GM18502 (cell line): ENCODE measurements at regions not wholly inside any gene's neighbourhood (a gene's known extent, or its start where the extent isn't known, plus 50 kb on each side); places are given as distances from the start of the nearest gene placed in this dataset.

Experiments used
- ATAC-seq: cut with Tn5 transposase; IDR thresholded peaks from one replicate; pipeline ENCODE4 v1.9.1; 2021; ENCODE audit warnings: mild to moderate bottlenecking; ENCODE audit not compliant: unreplicated experiment, poor library complexity

DNA sequence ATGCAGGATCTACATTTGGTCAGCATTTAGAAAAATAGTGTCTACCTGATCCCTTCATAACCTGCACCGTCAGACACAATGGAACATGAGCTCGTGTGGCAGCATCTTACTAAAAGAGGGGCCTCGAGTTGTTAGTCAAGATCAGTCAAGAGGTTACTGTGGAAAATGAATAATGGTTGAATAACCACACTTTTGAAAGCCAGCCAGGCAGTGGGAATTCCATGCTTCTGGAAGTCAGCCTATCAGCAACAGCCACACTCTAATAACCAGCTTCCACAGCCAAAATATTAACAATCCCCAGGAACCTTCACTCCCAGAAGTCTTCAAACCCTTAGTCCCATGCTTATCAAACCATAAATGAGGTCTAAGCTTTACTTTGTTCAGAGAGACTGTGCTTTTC lies 234.3 kb downstream of the HS3ST1 start:
- ATAC-seq, result no peak

DNA sequence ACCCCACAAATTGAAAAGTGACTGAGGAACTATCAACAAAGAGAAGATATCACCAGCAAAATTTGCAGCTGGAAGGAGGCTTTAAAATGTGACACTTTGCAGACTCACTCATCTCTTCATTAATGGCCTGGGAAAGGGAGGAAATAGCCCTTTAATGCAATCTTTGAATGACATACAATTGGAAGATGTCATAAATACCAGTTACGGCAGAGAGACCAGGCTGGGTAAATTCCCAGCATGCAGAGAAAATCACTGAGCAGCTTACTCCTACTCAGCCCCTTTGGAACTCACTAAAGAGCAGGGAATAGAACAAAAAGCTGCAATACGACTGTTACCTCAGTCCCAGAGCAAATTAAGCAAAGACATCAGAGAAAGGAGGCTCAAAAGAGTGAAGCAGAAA lies 238.9 kb downstream of the HS3ST1 start:
- no peak for ATAC-seq

DNA sequence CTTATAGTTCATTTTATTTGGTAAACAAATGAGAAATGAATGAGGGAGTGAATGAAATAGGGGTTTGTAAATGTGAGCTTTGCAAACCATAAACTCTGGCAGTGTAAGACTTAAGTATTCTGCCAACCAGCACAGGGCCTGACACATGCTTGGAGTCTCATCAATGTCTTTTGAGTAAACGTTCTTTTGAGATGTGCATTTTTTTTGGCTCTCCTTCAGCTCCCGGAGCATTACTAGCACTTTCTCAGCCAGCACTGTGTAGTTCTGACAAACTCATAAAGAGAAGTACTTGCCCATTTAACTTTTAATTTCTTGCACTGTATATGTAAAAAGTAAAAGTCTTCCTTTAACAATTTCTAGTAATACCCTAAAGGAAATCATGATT lies 245.3 kb downstream of the HS3ST1 start:
- no peak for ATAC-seq

DNA sequence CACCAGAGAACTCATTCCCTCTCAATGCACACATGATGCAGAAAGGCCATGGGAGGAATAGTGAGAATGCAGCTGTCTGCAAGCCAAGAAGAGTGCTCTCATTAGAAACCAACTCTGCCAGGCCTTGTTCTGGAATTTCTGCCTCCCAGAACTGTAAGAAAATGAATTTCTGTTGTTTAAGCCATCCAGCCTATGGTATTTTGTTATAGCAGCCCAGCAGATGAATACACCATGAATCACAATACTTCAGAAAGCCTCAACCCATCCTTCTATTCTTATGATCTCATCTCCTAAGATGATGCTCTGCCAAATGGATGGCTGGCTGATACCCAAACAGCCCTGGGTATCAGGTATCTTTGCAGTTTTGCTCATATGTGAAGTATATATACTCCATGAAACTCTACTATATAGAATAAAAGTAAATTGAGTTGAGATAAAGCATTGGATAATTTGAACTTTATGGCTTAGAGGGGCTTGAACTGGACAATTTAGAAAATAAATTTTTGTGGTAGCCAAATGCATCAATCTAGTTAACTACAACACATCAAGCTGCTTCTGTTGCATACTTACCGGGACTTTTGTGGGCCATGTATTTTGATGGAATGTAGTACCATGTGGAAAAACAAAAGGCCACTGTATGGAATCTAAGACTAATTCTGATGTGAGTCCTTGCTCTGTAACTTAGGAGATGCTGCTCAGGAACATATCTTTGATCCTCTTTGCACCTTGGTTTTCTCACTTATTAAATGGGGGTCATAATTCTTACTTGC lies 245.9 kb downstream of the HS3ST1 start:
- no peak for ATAC-seq

DNA sequence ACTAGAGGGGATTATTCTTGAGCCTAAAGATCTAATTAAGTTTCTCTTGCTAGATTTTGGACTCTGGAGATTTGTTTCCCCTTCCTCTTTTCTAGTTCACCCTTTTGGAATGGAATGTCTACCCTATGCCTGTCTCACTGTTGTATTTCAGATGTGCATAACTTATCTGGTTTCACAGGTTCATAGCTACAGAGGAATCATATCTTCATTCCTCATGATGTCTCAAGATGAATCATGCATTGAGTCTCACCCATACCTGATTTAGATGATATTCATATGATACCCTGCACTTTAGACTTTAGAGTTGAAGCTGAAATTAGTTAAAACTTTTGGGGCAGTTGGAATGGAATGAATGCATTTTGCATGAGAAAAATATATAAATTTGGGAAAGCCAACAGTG lies 246.7 kb downstream of the HS3ST1 start:
- ATAC-seq, result no peak

DNA sequence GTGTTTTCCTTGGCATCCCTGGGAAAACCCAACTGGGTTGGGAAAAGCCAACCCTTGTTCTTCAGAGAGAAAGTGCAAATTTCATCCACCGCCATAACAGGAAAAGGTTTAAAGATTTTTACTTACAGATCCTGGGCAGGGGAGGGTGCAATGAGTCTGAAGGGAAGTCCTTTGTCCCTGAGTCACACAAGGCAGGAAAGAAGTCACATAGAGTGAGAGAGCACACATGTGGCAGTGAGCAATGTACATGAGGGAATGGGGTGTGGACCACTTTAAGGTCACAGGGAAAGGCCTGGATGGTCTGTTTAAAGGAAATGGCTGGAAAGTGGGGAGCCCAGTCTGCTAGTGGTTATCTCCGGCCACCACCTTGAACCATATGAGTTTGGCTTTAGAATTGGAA lies 248.9 kb downstream of the HS3ST1 start:
- no peak for ATAC-seq

DNA sequence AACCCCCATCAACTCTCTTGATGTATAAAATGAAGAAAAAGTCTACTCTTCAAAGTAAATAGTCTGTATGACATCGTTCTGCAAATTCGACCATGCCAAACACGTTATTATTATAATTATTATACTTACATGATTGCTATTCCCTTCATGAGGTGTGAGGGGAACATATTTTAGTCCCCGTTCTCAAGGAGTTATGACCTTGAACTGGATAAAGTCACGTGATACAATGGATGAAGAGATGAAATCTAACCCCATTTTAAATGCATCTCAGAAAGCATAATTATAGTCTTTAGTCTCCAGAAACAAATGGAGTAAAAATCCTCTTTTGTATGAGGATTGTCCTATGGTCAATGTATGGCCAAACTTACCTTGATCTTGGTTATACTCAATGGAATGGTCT lies 250.3 kb downstream of the HS3ST1 start:
- ATAC-seq, result no peak

DNA sequence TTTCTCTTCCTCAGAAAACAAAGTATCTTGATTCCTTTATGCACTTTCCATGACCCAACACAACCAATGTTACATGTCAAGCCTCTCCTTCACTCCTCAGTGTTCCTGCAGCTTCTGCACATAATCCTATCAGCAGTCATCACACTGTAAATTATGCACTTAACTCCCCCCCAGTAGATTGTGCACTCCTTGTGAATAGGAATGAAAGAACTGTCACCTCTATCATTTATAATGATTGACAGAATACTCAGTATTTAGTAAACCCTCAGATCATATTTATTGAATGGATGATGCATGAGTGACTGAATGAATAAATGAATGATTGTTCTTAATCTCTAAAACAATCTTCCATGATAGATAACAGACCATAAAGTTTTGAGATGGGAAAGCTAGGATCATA lies 253.3 kb downstream of the HS3ST1 start:
- ATAC-seq, result no peak

DNA sequence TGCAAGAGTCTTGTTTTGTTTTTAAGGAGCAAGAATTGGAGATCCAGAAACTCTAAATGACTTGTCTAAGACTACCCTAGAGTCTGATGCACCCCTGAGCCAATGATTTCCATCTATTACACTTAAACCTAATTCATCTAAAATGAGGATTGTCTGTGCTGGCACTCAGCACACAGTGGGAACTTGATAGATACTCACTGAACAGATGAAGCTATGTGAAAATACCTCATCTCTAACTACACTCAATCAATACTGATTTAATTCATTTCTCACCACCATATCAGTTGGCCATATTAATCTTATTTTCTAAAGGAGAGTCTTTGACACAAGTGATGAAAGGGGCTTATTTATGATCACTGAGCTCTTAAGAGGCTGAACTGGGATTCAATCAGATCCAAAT lies 262.1 kb downstream of the HS3ST1 start:
- no peak for ATAC-seq

DNA sequence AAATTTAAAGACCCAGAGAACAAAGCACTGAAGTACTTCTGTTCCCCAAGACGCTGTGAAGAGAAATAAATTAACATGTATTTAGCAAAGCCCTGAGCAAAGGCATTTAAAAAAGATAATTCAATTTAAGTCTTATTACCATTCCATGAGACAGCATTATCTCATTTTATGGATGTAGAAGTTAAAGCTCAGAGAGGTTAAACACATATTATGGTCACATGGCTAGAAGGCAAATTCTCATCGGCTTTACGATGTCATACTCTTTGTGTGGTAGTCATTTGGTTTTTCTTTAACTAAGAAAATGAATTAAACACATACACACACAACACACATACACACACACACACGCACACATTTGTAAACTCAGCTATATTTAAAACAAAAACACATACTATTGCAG lies 262.7 kb downstream of the HS3ST1 start:
- no peak for ATAC-seq

DNA sequence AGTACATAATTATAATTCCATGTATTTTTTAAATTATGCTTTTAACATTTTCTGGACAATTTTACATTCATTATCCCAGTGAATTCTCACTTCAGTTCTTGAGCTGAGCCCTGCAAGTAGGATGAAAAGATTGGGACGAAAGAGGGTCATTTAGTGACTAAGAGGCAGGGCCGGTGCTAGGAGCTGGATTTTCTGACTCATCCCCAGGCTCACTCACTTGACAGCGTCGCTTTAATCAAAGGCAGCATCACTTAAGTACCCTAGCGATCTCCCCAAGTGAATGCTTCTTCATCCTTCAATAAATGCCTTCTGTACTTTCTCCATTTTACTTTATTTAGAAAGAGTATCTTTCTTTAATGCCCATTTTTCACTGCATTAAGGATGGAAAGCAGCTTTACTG lies 263.6 kb downstream of the HS3ST1 start:
- no peak for ATAC-seq

DNA sequence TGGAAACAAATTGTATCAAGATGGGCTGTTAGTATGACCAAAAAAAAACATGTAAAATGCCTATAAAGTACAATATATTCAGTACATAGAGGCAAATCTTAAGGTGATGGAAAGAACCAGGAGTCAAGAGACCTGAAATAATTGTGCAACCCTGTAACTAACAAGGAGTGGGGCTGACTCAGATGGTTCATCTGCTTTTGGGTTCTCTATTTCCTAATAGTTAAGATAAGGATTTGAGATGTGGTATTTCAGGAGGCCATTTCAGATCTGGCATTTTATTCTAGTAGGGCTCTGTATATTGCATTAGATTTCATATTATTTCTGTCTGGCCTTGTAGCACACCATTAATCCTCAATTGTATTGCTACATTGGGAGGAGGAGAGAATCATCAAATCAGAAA lies 268.4 kb downstream of the HS3ST1 start:
- ATAC-seq, result no peak

DNA sequence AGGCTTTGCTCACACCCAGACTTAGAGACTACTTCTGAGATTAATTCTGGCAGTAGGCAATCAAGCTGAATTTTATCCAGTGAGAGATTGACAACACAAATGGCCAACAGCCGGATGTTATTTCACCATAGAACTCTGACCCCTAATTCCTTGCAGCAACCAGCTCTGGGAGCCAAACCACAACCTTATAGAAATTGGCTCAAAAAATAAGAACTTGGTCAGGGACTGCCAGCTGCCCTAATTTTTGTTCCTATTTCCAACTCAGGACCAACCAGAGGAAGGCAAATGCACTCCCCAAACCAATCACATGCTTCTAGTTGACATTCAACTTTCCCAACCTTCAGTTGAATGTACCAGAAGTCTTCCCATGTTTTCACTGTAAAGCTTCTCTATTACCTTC lies 269.7 kb downstream of the HS3ST1 start:
- ATAC-seq, result no peak

DNA sequence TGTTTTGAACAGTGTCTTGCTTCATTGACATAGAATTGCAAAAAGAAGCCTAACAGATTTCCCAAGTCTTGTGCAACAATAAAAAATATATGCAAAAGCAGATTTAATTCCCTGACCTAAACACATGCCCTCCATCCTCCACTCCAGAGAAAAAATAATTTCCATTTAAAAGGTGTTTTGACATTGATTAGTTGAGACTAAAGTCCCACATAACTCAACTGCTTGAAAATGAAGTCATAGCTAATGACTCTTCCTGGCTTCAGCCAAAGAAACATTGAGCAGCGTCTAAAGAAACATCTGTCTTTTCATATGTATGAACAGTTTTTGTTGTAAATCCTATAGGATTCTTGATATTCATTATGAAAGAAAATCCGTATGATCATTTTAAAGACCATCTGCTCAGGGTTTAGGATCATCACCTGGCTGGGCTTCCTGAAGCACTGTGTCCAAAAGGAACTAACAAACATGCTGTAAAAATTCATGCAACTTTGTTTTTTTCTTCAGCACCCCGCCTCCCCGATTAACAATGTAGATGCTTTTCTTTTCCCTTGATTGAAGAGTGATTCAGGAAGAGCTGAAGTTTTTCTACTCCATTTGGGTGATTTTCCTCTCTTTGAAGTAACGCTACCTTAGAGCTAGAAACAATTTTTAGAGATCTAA lies 273.4 kb downstream of the HS3ST1 start:
- ATAC-seq, result no peak

DNA sequence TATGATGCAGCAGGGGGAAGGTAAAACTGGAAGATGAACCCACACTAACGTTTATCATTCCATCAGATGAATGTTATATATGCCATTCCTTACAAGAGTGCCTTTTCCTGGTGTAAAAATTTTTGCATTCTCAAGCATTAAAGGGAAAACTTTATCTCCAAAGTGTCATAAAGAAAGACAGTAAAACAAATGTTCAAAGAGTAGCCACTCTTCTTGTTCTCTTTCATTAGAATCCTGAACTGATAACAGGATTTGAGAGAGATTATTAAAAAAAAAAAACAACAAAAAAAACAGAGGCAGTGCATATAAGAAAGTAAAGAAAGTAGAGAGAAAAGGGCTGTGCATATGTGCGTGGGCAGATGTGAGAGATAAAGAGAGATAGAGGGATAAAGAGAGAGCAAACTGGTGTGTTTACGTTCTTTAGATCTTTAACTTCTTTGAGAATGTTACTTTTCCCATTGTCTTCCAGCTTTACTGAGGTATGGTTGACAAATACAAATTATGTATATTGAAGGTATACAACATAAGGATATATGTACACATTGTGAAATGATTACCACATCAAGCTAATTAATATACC lies 275.4 kb downstream of the HS3ST1 start:
- no peak for ATAC-seq

DNA sequence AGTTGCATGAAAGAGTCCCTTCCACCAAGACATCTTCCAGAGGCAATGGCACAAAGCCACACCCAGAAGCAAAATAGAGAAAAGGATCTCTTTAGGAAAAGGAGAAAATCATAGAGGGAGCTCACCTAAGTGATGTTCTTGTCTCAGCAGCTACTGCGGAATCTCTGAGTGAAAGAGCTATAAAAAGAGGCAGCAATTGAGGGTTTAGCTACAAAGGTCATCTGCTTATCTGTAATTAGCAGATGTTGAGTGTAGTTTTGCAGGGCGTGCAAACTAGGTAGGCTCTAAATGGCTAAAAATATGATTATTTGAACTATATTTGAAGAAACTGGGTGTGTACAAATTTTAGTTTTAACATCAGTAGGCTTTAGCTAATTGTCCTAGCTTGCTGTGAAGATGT lies 276.0 kb downstream of the HS3ST1 start:
- ATAC-seq, result no peak

DNA sequence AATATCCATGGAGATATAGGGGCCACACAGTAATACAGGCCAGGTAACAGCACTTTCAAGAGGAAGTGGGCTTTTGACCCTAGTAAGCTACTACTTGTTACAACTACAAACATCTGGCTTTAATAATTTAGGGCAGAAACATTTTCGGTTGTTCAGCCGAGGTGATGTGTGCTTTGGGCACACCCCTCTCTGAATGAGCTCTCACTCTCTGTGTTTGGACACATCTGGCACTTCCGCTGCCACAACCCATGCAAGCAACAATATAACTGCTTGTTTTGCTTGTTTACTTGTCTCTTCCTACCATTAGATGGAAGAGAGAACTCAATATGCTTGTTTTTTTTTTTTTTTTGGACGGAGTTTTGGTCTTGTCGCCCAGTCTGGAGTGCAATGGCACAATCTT lies 277.2 kb downstream of the HS3ST1 start:
- no peak for ATAC-seq

DNA sequence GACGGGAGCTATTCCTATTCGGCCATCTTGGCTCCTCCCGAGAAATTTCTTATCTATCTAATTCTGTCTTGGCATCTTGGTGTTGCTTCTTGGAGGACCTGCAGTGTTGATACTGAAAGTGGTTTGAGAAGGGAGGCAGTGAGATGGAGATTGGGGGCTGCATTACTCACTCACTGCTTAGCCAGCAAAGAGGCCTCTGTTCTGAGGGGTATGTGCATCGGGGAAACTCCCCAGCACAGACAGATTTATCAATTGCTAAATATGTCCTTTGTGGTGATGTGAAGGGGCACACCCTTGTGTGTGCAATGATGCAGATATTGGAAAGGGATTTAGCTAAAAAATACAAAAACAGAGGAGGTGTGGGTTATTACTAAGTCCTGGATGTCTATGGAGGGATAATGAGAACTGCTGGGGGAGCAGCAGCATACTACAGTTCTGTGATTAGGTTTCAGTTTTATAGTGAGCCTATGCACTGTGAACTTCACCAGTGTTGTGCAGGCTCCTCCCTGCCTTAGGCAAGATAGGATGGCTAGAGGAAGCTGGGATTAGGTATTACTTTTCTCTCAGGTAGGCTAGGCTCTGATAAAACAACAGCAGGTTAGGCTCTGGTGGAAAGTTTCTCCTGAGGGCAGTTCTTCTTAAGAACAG lies 279.0 kb downstream of the HS3ST1 start:
- ATAC-seq, result no peak

DNA sequence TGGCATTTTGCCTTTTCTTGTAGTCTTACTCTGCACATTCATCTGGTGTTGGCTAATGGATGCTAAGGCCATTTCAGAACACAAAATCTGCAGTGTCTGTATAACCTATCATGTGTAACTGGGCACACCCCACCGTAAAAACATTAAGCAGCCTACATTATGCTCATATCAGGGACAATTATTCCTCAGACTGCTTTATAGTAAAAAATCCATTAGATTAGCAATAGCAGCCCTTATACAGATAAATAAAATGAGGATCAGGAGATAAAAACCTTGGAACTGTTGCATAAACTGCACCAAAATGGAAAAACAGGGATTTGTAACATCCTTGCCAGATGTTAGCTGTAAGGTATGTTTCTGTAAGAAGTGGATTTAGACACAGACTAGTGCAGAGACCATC lies 288.8 kb downstream of the HS3ST1 start:
- ATAC-seq, result no peak

DNA sequence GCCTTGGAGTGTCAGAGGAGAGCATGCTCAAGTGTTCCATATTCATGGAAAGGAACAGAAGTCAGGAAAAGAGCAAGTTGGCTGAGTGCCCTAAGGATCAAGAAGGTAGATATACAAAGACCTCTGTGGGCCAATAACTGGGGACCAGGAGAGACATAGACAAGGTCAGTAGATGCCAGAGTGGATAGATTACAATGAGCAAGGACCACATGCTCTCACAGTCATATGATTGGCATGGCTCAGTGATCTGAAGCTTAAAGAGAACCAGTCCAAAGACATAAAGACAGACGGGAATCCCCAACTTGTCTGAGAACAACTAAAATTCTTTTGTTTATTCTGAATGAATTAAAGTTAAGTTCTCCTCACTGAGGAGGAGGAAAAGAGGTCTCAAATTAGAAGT lies 289.7 kb downstream of the HS3ST1 start:
- no peak for ATAC-seq

DNA sequence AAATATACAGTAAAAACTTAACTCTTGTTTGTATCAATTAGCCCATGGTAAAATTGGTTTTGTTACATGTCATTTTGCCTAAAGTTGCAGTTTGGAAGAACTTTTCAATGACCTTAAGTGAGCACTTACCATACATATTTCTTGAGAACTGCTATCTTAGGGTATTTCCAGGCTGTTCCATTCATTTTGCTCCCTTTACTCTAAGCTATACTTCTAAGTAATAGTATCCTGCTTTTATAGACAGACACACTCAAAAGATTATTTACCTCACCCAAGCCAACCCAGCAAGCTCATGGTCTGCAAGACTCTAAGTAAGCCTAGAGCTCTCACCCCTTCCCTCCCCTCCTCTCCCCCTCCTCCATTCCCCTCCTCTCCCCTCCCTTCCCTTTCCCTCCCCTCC lies 294.0 kb downstream of the HS3ST1 start:
- no peak for ATAC-seq
